T-helper 17 cell (primary cell): ENCODE measurements at regions not wholly inside any gene's neighbourhood (a gene's known extent, or its start where the extent isn't known, plus 50 kb on each side); places are given as distances from the start of the nearest gene placed in this dataset.

Experiments
- ATAC-seq: fragments of 150-1000 bp; cut with Tn5 transposase; 2 replicates; pipeline ENCODE4 v1.10.0; 2021; ENCODE audit warnings: mild to moderate bottlenecking, moderate library complexity
- DNase-seq, 3 donors: peaks; one replicate each; pipeline versions ENCODE4 v3.0.0 to v3.0.0-alpha.2; 2020 to 2021
- H3K9me3 ChIP-seq: one replicate; pipeline ENCODE4 v1.7.0; 2013; ENCODE audit warnings: low read length, mild to moderate bottlenecking; ENCODE audit not compliant: control insufficient read depth, poor library complexity, severe bottlenecking
- H3K27ac Mint-ChIP-seq: one replicate; pipeline ENCODE4 v1.8.0; 2022; ENCODE audit warnings: mild to moderate bottlenecking, moderate library complexity, mixed read lengths
- H3K27me3 Mint-ChIP-seq: one replicate; pipeline ENCODE4 v1.8.0; 2022; ENCODE audit warnings: mixed read lengths
- H3K36me3 Mint-ChIP-seq: one replicate; pipeline ENCODE4 v1.8.0; 2022; ENCODE audit warnings: low read depth, mixed read lengths
- H3K4me1 Mint-ChIP-seq: one replicate; pipeline ENCODE4 v1.8.0; 2022; ENCODE audit warnings: mild to moderate bottlenecking, mixed read lengths
- H3K4me3 Mint-ChIP-seq: one replicate; pipeline ENCODE4 v1.8.0; 2022; ENCODE audit warnings: mild to moderate bottlenecking, moderate library complexity, mixed read lengths

- no peak overlapping the region for H3K4me3 Mint-ChIP-seq
- H3K27ac Mint-ChIP-seq, result no peak overlapping the region
These were observed 201.1 kb downstream of the IRX1 start for GRCh38 chr5:3796736-3797135.

GRCh38 chr5:3801967-3802366 lies 206.3 kb downstream of the IRX1 start:
- no peaks in the 10 kb centered on the region for H3K4me1 Mint-ChIP-seq

More at GRCh38 chr5:3796736-3797135, 201.1 kb downstream of the IRX1 start:
- Mint-ChIP-seq H3K27me3 (no peaks in the 10 kb centered on the region), H3K36me3 (no peaks in the 10 kb centered on the region), H3K4me1 (no peaks in the 10 kb centered on the region)
- no peaks in the 10 kb centered on the region for H3K9me3 ChIP-seq
- DNase-seq (no peak), ATAC-seq (no peak)

GRCh38 chr5:3809455-3809854 lies 213.8 kb downstream of the IRX1 start:
- H3K27me3 Mint-ChIP-seq, result no peaks in the 10 kb centered on the region
- DNase-seq, result no peak

More at GRCh38 chr5:3801967-3802366, 206.3 kb downstream of the IRX1 start:
- ATAC-seq, result no peak
- no peak for DNase-seq
- H3K27me3 Mint-ChIP-seq, result no peaks in the 10 kb centered on the region
- no peak overlapping the region for H3K27ac Mint-ChIP-seq
- H3K4me3 Mint-ChIP-seq, result no peak overlapping the region
- no peaks in the 10 kb centered on the region for H3K9me3 ChIP-seq
- no peaks in the 10 kb centered on the region for H3K36me3 Mint-ChIP-seq

DNA sequence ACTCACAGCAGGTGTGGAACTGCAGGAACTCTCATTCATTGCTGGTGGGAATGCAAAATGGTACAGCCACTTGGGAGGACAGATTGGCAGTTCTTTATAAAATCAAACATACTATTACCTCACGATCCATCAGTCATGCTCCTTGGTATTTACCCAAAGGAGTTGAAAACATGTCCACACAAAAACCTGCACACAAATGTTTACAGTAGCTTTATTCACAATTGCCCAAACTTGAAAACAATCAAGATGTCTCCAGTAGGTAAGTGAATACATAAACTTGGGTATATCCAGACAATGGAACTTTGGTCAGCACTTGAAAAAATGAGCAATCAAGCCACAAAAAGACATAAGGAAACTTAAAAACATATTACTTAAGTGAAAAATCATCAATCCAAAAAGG lies 215.5 kb downstream of the IRX1 start:
- ATAC-seq, result no peak
- no peaks in the 10 kb centered on the region for H3K9me3 ChIP-seq
- H3K27me3 Mint-ChIP-seq, result no peaks in the 10 kb centered on the region
- no peaks in the 10 kb centered on the region for H3K36me3 Mint-ChIP-seq
- H3K27ac Mint-ChIP-seq, result no peak overlapping the region
- no peaks in the 10 kb centered on the region for H3K4me1 Mint-ChIP-seq
- no peak overlapping the region for H3K4me3 Mint-ChIP-seq
- no peak for DNase-seq

More at GRCh38 chr5:3809455-3809854, 213.8 kb downstream of the IRX1 start:
- Mint-ChIP-seq H3K4me3 (no peak overlapping the region), H3K4me1 (no peaks in the 10 kb centered on the region), H3K36me3 (no peaks in the 10 kb centered on the region), H3K27ac (no peak overlapping the region)
- ATAC-seq, result no peak
- no peaks in the 10 kb centered on the region for H3K9me3 ChIP-seq

DNA sequence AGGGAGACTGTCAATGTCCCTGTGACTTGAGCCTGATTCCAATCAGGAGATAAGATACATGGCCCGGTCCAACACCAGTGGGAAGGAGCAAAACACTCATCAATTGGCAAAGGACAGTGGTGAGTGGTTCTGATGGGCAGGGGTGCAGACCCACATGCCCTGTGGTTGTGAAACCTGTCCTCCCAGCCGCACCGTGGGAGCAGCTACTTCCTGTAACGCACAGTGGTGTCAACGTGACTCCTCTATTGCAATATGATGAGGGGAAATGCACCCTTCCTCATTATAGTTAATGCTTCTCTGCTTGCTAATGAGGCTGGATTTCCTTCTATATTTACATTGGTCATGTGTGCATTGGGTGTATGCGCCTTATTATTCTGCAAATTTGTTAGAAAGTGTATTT lies 223.0 kb downstream of the IRX1 start:
- no peaks in the 10 kb centered on the region for H3K27me3 Mint-ChIP-seq
- H3K9me3 ChIP-seq, result no peaks in the 10 kb centered on the region
- no peak overlapping the region for H3K4me3 Mint-ChIP-seq
- no peak for DNase-seq
- no peaks in the 10 kb centered on the region for H3K4me1 Mint-ChIP-seq
- no peak for ATAC-seq
- no peak overlapping the region for H3K27ac Mint-ChIP-seq
- H3K36me3 Mint-ChIP-seq, result no peaks in the 10 kb centered on the region

GRCh38 chr5:3825531-3826451 lies 230.2 kb downstream of the IRX1 start:
- Mint-ChIP-seq H3K27me3 (no peaks in the 10 kb centered on the region), H3K36me3 (no peaks in the 10 kb centered on the region), H3K4me1 (no peaks in the 10 kb centered on the region), H3K27ac (no peak overlapping the region), H3K4me3 (no peak overlapping the region)
- no peak for DNase-seq
- H3K9me3 ChIP-seq, result no peaks in the 10 kb centered on the region
- no peak for ATAC-seq

GRCh38 chr5:3827624-3828023 lies 232.0 kb downstream of the IRX1 start:
- H3K36me3 Mint-ChIP-seq, result no peaks in the 10 kb centered on the region
- H3K4me3 Mint-ChIP-seq, result no peak overlapping the region
- ATAC-seq (no peak), DNase-seq (no peak)
- H3K27ac Mint-ChIP-seq, result no peak overlapping the region
- no peaks in the 10 kb centered on the region for H3K9me3 ChIP-seq
- H3K4me1 Mint-ChIP-seq, result no peaks in the 10 kb centered on the region
- no peaks in the 10 kb centered on the region for H3K27me3 Mint-ChIP-seq

DNA sequence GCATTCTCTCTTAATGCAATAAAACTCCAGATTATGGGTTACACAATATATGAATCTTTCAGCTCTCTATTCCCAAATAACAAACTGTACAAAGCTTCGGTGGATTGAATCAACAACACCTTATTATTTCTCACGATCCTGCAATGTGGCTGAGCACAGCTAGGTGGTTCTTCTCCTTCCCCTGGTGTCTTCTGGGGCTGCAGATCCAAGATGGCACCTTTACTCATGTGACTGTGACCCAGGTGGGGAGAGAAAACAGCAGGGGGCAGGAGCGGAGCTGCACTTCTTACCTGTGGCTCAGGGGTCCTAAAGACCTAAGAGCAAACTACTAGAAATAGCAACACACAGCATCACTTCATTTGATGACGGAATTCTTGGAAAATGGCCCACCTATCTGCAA lies 233.1 kb downstream of the IRX1 start:
- H3K9me3 ChIP-seq, result no peaks in the 10 kb centered on the region
- no peaks in the 10 kb centered on the region for H3K36me3 Mint-ChIP-seq
- no peaks in the 10 kb centered on the region for H3K4me1 Mint-ChIP-seq
- H3K4me3 Mint-ChIP-seq, result no peak overlapping the region
- H3K27ac Mint-ChIP-seq, result no peak overlapping the region
- DNase-seq (no peak), ATAC-seq (no peak)
- no peaks in the 10 kb centered on the region for H3K27me3 Mint-ChIP-seq

- Mint-ChIP-seq H3K27ac (no peak overlapping the region), H3K36me3 (no peaks in the 10 kb centered on the region), H3K4me1 (no peaks in the 10 kb centered on the region), H3K27me3 (no peaks in the 10 kb centered on the region), H3K4me3 (no peak overlapping the region)
- ATAC-seq (no peak), DNase-seq (no peak)
- no peaks in the 10 kb centered on the region for H3K9me3 ChIP-seq
These were observed 237.9 kb downstream of the IRX1 start for GRCh38 chr5:3833566-3833965.

DNA sequence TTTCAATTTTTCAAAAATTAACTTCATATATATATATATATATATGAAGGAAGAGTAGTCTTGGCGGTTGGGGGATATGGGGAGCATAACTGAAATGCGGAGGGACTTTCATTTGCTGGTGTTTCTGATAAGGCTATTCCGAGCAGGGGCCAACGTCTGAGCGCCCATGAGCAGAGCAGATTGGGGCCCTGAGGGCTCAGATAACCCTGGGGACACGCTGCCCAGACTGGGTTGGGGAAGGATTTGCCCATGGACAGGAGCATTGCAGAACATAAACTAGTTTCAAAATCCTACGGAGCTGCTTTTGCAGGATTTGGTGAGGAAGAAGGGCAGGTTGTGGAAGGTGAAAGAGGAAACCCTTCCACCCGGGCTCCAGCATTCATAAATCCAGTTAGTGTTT lies 240.2 kb downstream of the IRX1 start:
- H3K4me3 Mint-ChIP-seq, result no peak overlapping the region
- H3K9me3 ChIP-seq, result no peaks in the 10 kb centered on the region
- DNase-seq (no peak), ATAC-seq (no peak)
- no peaks in the 10 kb centered on the region for H3K36me3 Mint-ChIP-seq
- no peaks in the 10 kb centered on the region for H3K4me1 Mint-ChIP-seq
- H3K27ac Mint-ChIP-seq, result no peak overlapping the region
- no peaks in the 10 kb centered on the region for H3K27me3 Mint-ChIP-seq

- H3K36me3 Mint-ChIP-seq, result no peaks in the 10 kb centered on the region
- DNase-seq (no peak), ATAC-seq (no peak)
- H3K9me3 ChIP-seq, result no peaks in the 10 kb centered on the region
- no peaks in the 10 kb centered on the region for H3K4me1 Mint-ChIP-seq
- no peak overlapping the region for H3K27ac Mint-ChIP-seq
- no peaks in the 10 kb centered on the region for H3K27me3 Mint-ChIP-seq
- H3K4me3 Mint-ChIP-seq, result no peak overlapping the region
These were observed 240.9 kb downstream of the IRX1 start for GRCh38 chr5:3836528-3836927.

DNA sequence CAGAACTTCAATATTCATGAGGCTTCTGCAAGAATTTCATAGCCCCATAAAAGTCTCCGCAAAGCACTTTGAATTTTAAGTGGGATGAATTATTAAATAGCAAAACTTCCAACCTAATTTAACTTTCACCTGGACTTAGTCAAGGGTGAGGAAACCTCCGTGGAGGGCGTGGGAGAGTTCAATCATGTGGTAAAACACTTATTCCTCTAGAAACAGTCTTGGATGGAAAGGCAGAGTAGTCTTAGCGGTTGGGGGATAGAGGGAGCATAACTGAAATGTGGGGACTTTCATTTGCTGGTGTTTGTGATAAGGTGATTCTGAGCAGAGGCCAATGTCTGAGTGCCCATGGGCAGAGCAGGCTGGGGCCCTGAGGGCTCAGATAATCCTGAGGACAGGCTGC lies 241.9 kb downstream of the IRX1 start:
- H3K36me3 Mint-ChIP-seq, result no peaks in the 10 kb centered on the region
- no peaks in the 10 kb centered on the region for H3K27me3 Mint-ChIP-seq
- DNase-seq (no peak), ATAC-seq (no peak)
- no peak overlapping the region for H3K27ac Mint-ChIP-seq
- no peaks in the 10 kb centered on the region for H3K9me3 ChIP-seq
- no peak overlapping the region for H3K4me3 Mint-ChIP-seq
- H3K4me1 Mint-ChIP-seq, result no peaks in the 10 kb centered on the region

GRCh38 chr5:3839151-3839550 lies 243.5 kb downstream of the IRX1 start:
- H3K4me3 Mint-ChIP-seq, result no peak overlapping the region
- H3K9me3 ChIP-seq, result no peaks in the 10 kb centered on the region
- no peaks in the 10 kb centered on the region for H3K4me1 Mint-ChIP-seq
- ATAC-seq (no peak), DNase-seq (no peak)
- H3K27ac Mint-ChIP-seq, result no peak overlapping the region
- H3K36me3 Mint-ChIP-seq, result no peaks in the 10 kb centered on the region
- H3K27me3 Mint-ChIP-seq, result no peaks in the 10 kb centered on the region

GRCh38 chr5:3842591-3842990 lies 247.0 kb downstream of the IRX1 start:
- Mint-ChIP-seq H3K27me3 (no peaks in the 10 kb centered on the region), H3K4me1 (no peaks in the 10 kb centered on the region)

More at GRCh38 chr5:3842591-3842990, 247.0 kb downstream of the IRX1 start:
- DNase-seq, result no peak
- H3K27ac Mint-ChIP-seq, result no peak overlapping the region
- H3K36me3 Mint-ChIP-seq, result no peaks in the 10 kb centered on the region
- no peaks in the 10 kb centered on the region for H3K9me3 ChIP-seq
- no peak for ATAC-seq
- no peak overlapping the region for H3K4me3 Mint-ChIP-seq
